Stimulated activated CD8-positive, alpha-beta memory T cell treated with anti-CD3 and anti-CD28 coated beads, Interleukin-2, amount 100 ng/mL, for 1 hour (primary cell): ENCODE measurements at regions not wholly inside any gene's neighbourhood (a gene's known extent, or its start where the extent isn't known, plus 50 kb on each side); places are given as distances from the start of the nearest gene placed in this dataset.
"Not testable (repeated sequence)": the region's sequence is repeated elsewhere in the genome, so short reads cannot be mapped to it uniquely, and the experiment has no call there.

Experiments used
- DNase-seq, 2 donors: peaks; one replicate each; pipeline ENCODE4 v3.0.0-alpha.2; 2020; ENCODE audit warnings: low read depth in 2 of 2

DNA sequence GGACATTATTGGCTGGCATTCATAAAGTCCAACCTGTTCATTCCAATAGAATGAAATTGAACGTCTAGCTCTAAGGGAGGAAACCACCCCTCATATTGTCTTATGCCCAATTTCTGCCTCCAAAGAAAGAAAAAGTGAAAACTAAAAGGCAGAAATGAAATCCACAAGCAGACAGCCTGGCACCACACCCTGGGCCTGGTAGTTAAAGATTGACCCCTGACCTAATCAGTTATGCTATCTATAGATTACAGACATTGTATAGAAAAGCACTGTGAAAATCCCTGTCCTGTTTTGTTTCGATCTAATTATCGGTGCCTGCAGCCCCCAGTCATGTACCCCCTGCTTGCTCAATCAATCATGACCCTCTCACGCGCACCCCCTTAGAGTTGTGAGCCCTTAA lies 54.3 kb upstream of the ATP1B1 start:
- DNase-seq = not testable (repeated sequence)

DNA sequence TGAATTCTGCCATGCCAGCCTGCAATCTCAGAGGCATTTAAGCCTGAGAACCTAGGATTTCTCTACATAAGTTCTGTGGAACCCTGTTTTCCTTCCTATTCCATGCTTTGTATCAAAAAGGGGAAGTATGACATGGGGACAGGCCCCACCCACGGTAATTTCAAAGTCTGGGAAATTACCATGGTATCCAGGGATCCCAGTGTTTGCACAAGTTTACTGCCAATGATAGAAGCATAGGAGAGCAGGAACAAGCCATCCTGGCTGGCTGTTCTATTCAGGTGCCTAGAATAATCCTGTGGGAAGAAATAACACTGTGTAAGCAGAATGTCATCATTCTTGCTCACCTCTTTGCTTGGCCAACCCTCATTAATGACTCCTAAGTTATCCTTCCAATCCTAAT lies 53.8 kb upstream of the ATP1B1 start:
- no peak for DNase-seq

DNA sequence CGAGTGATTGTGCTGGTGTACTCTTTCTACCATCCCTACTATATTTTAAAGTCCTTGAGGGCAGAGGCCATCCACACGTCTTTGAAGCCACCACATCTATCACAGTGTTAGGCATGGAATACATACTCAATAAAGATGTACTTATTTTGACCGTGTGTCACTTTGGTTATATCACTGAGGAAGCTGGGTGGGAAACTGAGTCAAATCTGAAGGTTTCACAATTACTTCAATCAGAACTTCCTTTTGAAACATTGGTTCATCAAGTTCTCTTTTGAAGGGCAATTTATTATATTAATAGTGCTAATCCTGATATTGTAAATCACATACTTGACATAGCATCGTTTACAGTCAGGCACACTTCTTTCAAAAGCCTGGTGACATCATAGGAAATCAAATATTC lies 53.3 kb upstream of the ATP1B1 start:
- no peak for DNase-seq
